ENCODE measurements at regions not wholly inside any gene's neighbourhood (a gene's known extent, or its start where the extent isn't known, plus 50 kb on each side); places are given as distances from the start of the nearest gene placed in this dataset.

- H3K27ac ChIP-seq (ENCODE audit: insufficient read depth, low read depth, low read length, poor library complexity, severe bottlenecking): no peak overlapping the region
- H3K36me3 ChIP-seq (ENCODE audit: control insufficient read depth, insufficient read depth, low read length): no peaks in the 10 kb centered on the region
- peaks cover 6% of the 10 kb centered on the region for H3K4me1 ChIP-seq (ENCODE audit: control insufficient read depth, insufficient read depth, low read length)
- no peaks in the 10 kb centered on the region for H3K27me3 ChIP-seq (ENCODE audit: control insufficient read depth, insufficient read depth, low read length, poor library complexity, severe bottlenecking)
- H3K4me3 ChIP-seq (ENCODE audit: insufficient read depth, low read depth, low read length): no peak overlapping the region
- no peaks in the 10 kb centered on the region for H3K9me3 ChIP-seq (ENCODE audit: control insufficient read depth, low read length)
Measured at GRCh38 chr18:8957731-8958130, 144.8 kb upstream of the NDUFV2 start.

DNA sequence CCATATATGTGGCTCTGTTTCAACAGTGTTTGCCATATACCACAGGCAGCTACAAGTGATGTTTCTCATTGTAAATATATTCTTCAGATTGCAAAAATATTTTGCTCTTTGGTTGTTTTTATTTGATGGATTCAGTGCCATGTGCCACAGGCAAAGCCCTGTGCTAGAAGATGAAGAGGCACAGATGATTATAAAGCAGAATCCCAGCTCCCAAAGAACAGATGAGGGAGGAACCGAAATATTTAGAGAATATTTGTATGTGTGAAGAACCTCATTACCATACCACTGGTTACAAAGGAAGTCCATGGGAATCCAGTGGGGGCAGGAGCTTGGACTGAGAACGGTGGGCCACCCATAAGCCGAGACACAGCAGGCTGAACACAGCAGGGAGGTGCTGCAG, 143.8 kb upstream of the NDUFV2 start:
- no peaks in the 10 kb centered on the region for H3K36me3 ChIP-seq (ENCODE audit: control insufficient read depth, insufficient read depth, low read length)
- no peaks in the 10 kb centered on the region for H3K9me3 ChIP-seq (ENCODE audit: control insufficient read depth, low read length)
- H3K27me3 ChIP-seq (ENCODE audit: control insufficient read depth, insufficient read depth, low read length, poor library complexity, severe bottlenecking): no peaks in the 10 kb centered on the region
- 70 to 79% methylated on average over 3 of the region's 3 CpGs for WGBS, 2 experiments
- peaks cover 10% of the 10 kb centered on the region for H3K4me1 ChIP-seq (ENCODE audit: control insufficient read depth, insufficient read depth, low read length)
- H3K4me3 ChIP-seq (ENCODE audit: insufficient read depth, low read depth, low read length): no peak overlapping the region
- no peak overlapping the region for H3K27ac ChIP-seq (ENCODE audit: insufficient read depth, low read depth, low read length, poor library complexity, severe bottlenecking)

DNA sequence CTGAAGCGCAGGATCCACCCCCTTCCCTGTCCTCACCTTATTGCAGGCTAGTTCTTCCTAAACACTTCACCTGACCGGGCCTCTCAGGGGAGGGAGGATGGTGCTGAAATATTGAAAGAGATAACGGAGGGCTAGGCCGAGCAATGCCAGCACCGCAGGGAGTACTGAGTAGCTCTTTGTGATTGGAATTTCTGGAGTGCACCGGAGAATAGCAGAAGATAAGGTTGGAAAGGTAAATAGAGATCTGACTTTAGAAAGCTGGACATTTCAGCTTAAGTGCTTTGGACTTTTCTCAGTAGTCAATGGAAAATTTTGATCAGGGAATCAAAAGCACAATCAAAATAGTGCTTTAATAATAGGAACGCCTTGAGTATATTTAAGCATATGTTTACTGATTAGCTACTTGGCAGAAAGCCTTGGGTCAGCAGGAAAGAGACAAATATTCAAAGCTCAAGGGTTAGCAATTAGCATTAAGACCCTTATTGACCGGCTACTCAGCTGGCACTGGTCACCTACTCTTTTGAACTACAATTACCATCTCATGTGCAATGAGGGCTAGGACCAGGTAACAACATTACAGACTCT, 142.9 kb upstream of the NDUFV2 start:
- Histone ChIP-seq H3K27ac (ENCODE audit: insufficient read depth, low read depth, low read length, poor library complexity, severe bottlenecking) (no peak overlapping the region), H3K9me3 (ENCODE audit: control insufficient read depth, low read length) (no peaks in the 10 kb centered on the region), H3K36me3 (ENCODE audit: control insufficient read depth, insufficient read depth, low read length) (no peaks in the 10 kb centered on the region), H3K4me1 (ENCODE audit: control insufficient read depth, insufficient read depth, low read length) (peaks cover 10% of the 10 kb centered on the region), H3K27me3 (ENCODE audit: control insufficient read depth, insufficient read depth, low read length, poor library complexity, severe bottlenecking) (no peaks in the 10 kb centered on the region), H3K4me3 (ENCODE audit: insufficient read depth, low read depth, low read length) (no peak overlapping the region)
- 44 to 45% methylated on average over 7 to 8 of the region's 8 CpGs for WGBS, 2 experiments

DNA sequence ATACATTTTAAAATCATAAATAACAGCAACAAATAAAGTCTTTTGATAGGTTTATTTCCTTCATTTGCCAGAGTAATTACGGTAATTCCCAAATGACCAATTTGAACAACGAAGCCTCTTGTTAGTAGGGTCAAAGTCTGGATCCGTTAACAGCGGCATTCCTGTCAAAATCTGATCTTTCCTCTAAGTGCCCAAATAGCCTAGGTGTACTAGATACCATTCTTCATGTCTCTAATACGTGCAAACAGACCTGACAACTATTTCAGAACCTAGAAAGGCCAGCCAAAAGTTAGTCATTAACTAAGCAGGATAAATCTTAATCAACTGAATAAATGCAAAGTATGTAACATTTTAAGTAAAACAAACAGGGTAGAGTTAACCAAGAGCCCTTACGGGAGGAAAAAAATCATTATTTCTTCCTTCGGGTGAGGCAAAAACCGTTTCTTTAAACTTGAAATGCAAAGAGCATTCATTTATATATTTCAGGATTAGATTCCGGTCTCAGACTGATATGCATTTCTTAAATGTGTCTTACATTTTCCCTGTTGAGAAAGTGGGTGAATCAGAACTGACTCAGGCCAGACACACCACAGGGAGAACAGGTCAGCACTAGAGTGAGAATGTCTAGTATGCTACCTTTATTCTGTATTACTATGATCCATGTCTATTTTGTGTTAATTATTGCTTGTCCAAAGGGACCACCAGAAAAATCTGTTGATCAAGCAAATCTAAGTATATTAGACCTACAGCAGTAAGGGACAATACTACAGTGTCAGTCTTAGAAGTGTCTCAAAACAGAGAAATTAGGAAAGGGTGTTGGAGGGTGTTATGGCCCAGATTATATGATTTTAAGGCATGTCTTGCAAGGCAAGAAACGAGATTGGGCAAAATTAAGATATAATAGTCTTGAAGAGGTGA, 141.5 kb upstream of the NDUFV2 start:
- Histone ChIP-seq H3K9me3 (ENCODE audit: control insufficient read depth, low read length) (no peaks in the 10 kb centered on the region), H3K27me3 (ENCODE audit: control insufficient read depth, insufficient read depth, low read length, poor library complexity, severe bottlenecking) (no peaks in the 10 kb centered on the region), H3K4me3 (ENCODE audit: insufficient read depth, low read depth, low read length) (no peak overlapping the region), H3K27ac (ENCODE audit: insufficient read depth, low read depth, low read length, poor library complexity, severe bottlenecking) (no peak overlapping the region), H3K4me1 (ENCODE audit: control insufficient read depth, insufficient read depth, low read length) (peaks cover 10% of the 10 kb centered on the region), H3K36me3 (ENCODE audit: control insufficient read depth, insufficient read depth, low read length) (no peaks in the 10 kb centered on the region)
- WGBS, 2 experiments: 92 to 96% methylated on average over 9 to 10 of the region's 10 CpGs

DNA sequence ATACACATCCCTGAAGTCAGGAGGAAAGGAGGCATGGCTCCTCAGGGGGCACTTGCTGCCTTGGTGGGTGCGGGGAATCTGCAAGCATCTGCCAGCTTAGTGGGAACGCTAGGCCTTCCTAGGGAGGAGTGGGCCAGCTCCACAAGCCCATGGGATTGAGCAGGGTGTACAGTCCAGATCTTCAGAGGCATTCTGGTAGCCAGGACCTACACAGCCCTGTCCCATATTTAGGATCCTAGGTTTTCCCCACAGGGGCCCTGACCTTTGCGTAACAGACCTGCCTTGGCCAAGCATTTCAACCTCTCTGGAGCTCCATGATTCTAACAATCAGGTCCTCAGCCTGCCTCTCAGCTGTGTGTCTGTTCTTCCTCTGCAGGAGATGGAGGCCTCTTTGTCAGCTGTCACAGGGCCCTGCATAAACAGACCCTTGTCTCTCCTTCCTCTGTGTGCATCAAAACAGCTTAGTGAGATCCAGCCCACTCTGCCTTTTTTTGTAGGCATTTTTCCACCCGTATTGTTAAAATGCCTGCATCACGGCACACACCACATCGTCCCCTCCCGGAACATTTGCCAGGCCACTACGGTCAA, 140.2 kb upstream of the NDUFV2 start:
- H3K27me3 ChIP-seq (ENCODE audit: control insufficient read depth, insufficient read depth, low read length, poor library complexity, severe bottlenecking): no peaks in the 10 kb centered on the region
- no peak overlapping the region for H3K4me3 ChIP-seq (ENCODE audit: insufficient read depth, low read depth, low read length)
- no peaks in the 10 kb centered on the region for H3K9me3 ChIP-seq (ENCODE audit: control insufficient read depth, low read length)
- no peak overlapping the region for H3K27ac ChIP-seq (ENCODE audit: insufficient read depth, low read depth, low read length, poor library complexity, severe bottlenecking)
- WGBS, 2 experiments: 93 to 96% methylated on average over 8 of the region's 8 CpGs
- peaks cover 10% of the 10 kb centered on the region for H3K4me1 ChIP-seq (ENCODE audit: control insufficient read depth, insufficient read depth, low read length)
- no peaks in the 10 kb centered on the region for H3K36me3 ChIP-seq (ENCODE audit: control insufficient read depth, insufficient read depth, low read length)

DNA sequence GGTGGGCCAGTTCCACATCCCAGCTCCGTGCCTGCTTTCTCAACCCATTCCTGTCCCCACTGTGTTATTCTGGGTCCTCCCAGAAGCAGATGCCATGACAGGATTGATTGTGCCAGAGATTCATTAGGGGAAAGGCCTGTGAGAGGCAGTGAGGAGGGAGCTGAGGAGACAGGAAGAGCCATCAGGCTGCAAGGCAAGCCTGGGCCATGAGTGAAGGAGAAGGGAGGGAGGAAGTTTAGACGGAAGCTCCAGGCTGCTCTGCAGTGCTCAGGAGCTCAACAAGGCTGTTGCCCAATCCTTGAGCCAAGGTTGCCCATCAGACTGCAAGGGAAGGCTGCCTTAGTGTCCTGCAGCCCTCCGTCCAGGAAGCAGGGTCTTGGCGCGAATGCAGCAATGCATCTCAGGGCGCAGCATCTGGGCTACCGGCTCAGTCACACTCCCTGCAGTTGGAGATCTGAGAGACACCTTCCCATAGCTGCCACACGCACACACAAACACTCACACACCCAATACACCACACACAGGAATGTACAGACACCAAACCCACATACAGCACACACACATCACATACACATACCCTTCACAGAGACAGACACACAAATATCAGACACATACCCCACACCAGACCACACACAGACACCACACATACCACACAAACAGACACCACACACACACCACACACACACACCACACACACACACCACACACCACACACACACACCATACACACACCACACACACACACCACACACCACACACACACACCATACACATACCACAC, 139.5 kb upstream of the NDUFV2 start:
- H3K27me3 ChIP-seq (ENCODE audit: control insufficient read depth, insufficient read depth, low read length, poor library complexity, severe bottlenecking): no peaks in the 10 kb centered on the region
- peaks cover 10% of the 10 kb centered on the region for H3K4me1 ChIP-seq (ENCODE audit: control insufficient read depth, insufficient read depth, low read length)
- H3K36me3 ChIP-seq (ENCODE audit: control insufficient read depth, insufficient read depth, low read length): no peaks in the 10 kb centered on the region
- H3K4me3 ChIP-seq (ENCODE audit: insufficient read depth, low read depth, low read length): no peak overlapping the region
- 85 to 91% methylated on average over 8 of the region's 8 CpGs for WGBS, 2 experiments
- no peaks in the 10 kb centered on the region for H3K9me3 ChIP-seq (ENCODE audit: control insufficient read depth, low read length)
- no peak overlapping the region for H3K27ac ChIP-seq (ENCODE audit: insufficient read depth, low read depth, low read length, poor library complexity, severe bottlenecking)

- Histone ChIP-seq H3K27ac (ENCODE audit: insufficient read depth, low read depth, low read length, poor library complexity, severe bottlenecking) (no peak overlapping the region), H3K36me3 (ENCODE audit: control insufficient read depth, insufficient read depth, low read length) (no peaks in the 10 kb centered on the region), H3K4me3 (ENCODE audit: insufficient read depth, low read depth, low read length) (no peak overlapping the region), H3K4me1 (ENCODE audit: control insufficient read depth, insufficient read depth, low read length) (peaks cover 10% of the 10 kb centered on the region), H3K27me3 (ENCODE audit: control insufficient read depth, insufficient read depth, low read length, poor library complexity, severe bottlenecking) (no peaks in the 10 kb centered on the region), H3K9me3 (ENCODE audit: control insufficient read depth, low read length) (no peaks in the 10 kb centered on the region)
Measured at GRCh38 chr18:8963876-8964275, 138.6 kb upstream of the NDUFV2 start.

- Histone ChIP-seq H3K4me1 (ENCODE audit: control insufficient read depth, insufficient read depth, low read length) (peaks cover 10% of the 10 kb centered on the region), H3K9me3 (ENCODE audit: control insufficient read depth, low read length) (no peaks in the 10 kb centered on the region), H3K4me3 (ENCODE audit: insufficient read depth, low read depth, low read length) (no peak overlapping the region), H3K27ac (ENCODE audit: insufficient read depth, low read depth, low read length, poor library complexity, severe bottlenecking) (no peak overlapping the region), H3K36me3 (ENCODE audit: control insufficient read depth, insufficient read depth, low read length) (no peaks in the 10 kb centered on the region), H3K27me3 (ENCODE audit: control insufficient read depth, insufficient read depth, low read length, poor library complexity, severe bottlenecking) (no peaks in the 10 kb centered on the region)
- 89 to 93% methylated on average over 8 of the region's 8 CpGs for WGBS, 2 experiments
Measured at GRCh38 chr18:8965398-8965797, 137.1 kb upstream of the NDUFV2 start.

DNA sequence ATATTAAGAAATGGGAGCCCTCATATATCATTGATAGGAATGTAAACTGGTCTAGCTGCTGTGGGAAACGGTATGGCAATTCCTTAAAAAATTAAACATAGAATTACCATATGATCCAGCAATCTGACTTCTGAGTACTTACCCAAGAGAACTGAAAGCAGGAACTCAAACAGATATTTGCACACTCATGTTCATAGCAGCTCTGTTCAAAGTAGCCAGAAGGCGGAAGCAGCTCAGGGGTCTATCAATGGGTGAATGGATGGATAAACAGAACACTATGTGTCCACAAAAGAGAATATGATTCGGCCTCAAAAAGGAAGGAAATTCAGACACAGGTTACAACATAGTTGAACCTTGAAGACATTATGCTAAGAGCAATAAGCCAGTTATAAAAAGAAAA, 135.7 kb upstream of the NDUFV2 start:
- no peaks in the 10 kb centered on the region for H3K9me3 ChIP-seq (ENCODE audit: control insufficient read depth, low read length)
- H3K4me1 ChIP-seq (ENCODE audit: control insufficient read depth, insufficient read depth, low read length): peaks cover 13% of the 10 kb centered on the region
- H3K36me3 ChIP-seq (ENCODE audit: control insufficient read depth, insufficient read depth, low read length): no peaks in the 10 kb centered on the region
- H3K27me3 ChIP-seq (ENCODE audit: control insufficient read depth, insufficient read depth, low read length, poor library complexity, severe bottlenecking): no peaks in the 10 kb centered on the region
- no peak overlapping the region for H3K27ac ChIP-seq (ENCODE audit: insufficient read depth, low read depth, low read length, poor library complexity, severe bottlenecking)
- no peak overlapping the region for H3K4me3 ChIP-seq (ENCODE audit: insufficient read depth, low read depth, low read length)
- WGBS, 2 experiments: 92 to 93% methylated on average over 3 of the region's 3 CpGs

DNA sequence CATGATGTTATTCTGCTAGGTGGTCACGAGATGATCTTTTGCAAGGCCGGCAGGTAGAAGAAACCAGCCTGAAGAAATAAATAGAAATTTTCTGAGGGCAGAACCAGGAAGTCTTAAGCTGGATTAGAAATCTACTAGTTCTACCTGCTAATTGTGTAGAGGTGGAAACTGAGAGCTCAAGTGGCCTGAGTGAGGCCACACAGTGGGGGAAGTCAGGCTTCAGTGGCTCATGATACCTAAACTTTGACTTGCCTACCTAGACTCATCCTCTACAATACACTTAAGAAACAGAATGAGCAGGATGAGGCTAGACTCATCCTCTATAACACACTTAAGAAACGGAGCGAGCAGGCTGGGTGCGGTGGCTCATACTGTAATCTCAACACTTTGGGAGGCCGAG, 134.9 kb upstream of the NDUFV2 start:
- 95% methylated on average over 6 of the region's 6 CpGs for WGBS, 2 experiments
- H3K27ac ChIP-seq (ENCODE audit: insufficient read depth, low read depth, low read length, poor library complexity, severe bottlenecking): no peak overlapping the region
- H3K27me3 ChIP-seq (ENCODE audit: control insufficient read depth, insufficient read depth, low read length, poor library complexity, severe bottlenecking): no peaks in the 10 kb centered on the region
- H3K9me3 ChIP-seq (ENCODE audit: control insufficient read depth, low read length): no peaks in the 10 kb centered on the region
- no peaks in the 10 kb centered on the region for H3K36me3 ChIP-seq (ENCODE audit: control insufficient read depth, insufficient read depth, low read length)
- H3K4me1 ChIP-seq (ENCODE audit: control insufficient read depth, insufficient read depth, low read length): peaks cover 11% of the 10 kb centered on the region
- no peak overlapping the region for H3K4me3 ChIP-seq (ENCODE audit: insufficient read depth, low read depth, low read length)

Data from ectodermal cell (in vitro differentiated cells).